HepG2 (cell line): ENCODE measurements at regions not wholly inside any gene's neighbourhood (a gene's known extent, or its start where the extent isn't known, plus 50 kb on each side); places are given as distances from the start of the nearest gene placed in this dataset.

Experiments used
- ATAC-seq: fragments of 200-7000 bp; cut with Tn5 transposase; 3 replicates; pipeline ENCODE4 v1.9.1; 2020; ENCODE audit warnings: mild to moderate bottlenecking, moderate library complexity
- BruUV-seq: library from RNA; stranded (reverse); fragments of 400-500 nt; replicated peaks from 2 replicates; lab custom pipeline; 2021; lab: Mats Ljungman, UMichigan
- CTCF ChIA-PET: fragments of 300-600 bp; formaldehyde crosslinking; extraction: SDS; loops from one replicate; lab custom pipeline; 2021; ENCODE audit warnings: low total read pairs, inconsistent platforms, low intra/inter-chr PET ratio; lab: Yijun Ruan, JAX
- POLR2A ChIA-PET: fragments of 350-600 bp; sonication (Branson Sonifier 250); formaldehyde crosslinking; loops from one replicate; lab custom pipeline; 2020; ENCODE audit warnings: antibody characterized with exemption, inconsistent platforms; lab: Yijun Ruan, JAX
- DNase-seq: peaks from one replicate; pipeline ENCODE4 v3.0.0-alpha.2; 2015; ENCODE audit warnings: low spot score
- FAIRE-seq: peaks from 3 replicates; lab custom pipeline; 2011; peaks lifted over from hg19 to GRCh38; lab: Jason Lieb, UNC
- H2AFZ ChIP-seq: one replicate; pipeline ENCODE4 v1.6.1; 2011; ENCODE audit warnings: low read length, inconsistent platforms
- H3K27ac ChIP-seq: fragments of 300-600 bp; 3 replicates; pipeline ENCODE4 v1.8.0; 2011; ENCODE audit warnings: mixed run types, mild to moderate bottlenecking, mixed read lengths, low read length, inconsistent platforms; ENCODE audit not compliant: insufficient read depth; ENCODE audit errors: extremely low read length
- H3K27me3 ChIP-seq, 2 experiments: fragments of 200-600 bp in 1 of 2; 2 replicates in 1 of 2; 3 replicates in 1 of 2; pipeline versions ENCODE4 v1.6.0 to v1.8.0; 2011; ENCODE audit warnings: low read length in 2 of 2, mild to moderate bottlenecking in 2 of 2, moderate library complexity in 2 of 2, inconsistent platforms in 1 of 2; ENCODE audit not compliant: insufficient read depth in 2 of 2, control insufficient read depth in 1 of 2
- H3K36me3 ChIP-seq, 2 experiments: fragments of 200-600 bp in 1 of 2; replicated peaks in 1 of 2; 2 replicates in 1 of 2; 3 replicates in 1 of 2; pipeline versions ENCODE4 v1.5.1 to v1.8.0; 2011; ENCODE audit warnings: low read length in 2 of 2, inconsistent platforms in 1 of 2; ENCODE audit not compliant: insufficient read depth in 2 of 2, control insufficient read depth in 1 of 2
- H3K4me1 ChIP-seq: 2 replicates; pipeline ENCODE4 v1.5.1; 2012; ENCODE audit warnings: low read length, inconsistent platforms; ENCODE audit not compliant: insufficient read depth
- H3K4me2 ChIP-seq: 2 replicates; pipeline ENCODE4 v1.6.0; 2011; ENCODE audit warnings: low read depth, low read length, inconsistent platforms
- H3K4me3 ChIP-seq, 3 experiments: fragments of 200-600 bp in 1 of 3; sonication (generic), shearing (Covaris generic) in 1 of 3; replicated peaks in 1 of 3; 2 replicates each; pipeline ENCODE4 v1.5.1; 2011 to 2016; ENCODE audit warnings: low read length in 3 of 3, inconsistent platforms in 2 of 3, low read depth in 2 of 3, mild to moderate bottlenecking in 2 of 3, control low read depth in 1 of 3, mixed read lengths in 1 of 3; ENCODE audit not compliant: insufficient read depth in 1 of 3
- H3K79me2 ChIP-seq: one replicate; pipeline ENCODE4 v1.6.1; 2011; ENCODE audit warnings: low read length, inconsistent platforms; ENCODE audit not compliant: insufficient read depth
- H3K9ac ChIP-seq: 2 replicates; pipeline ENCODE4 v1.6.0; 2011; ENCODE audit warnings: mild to moderate bottlenecking, low read depth, low read length, inconsistent platforms; ENCODE audit not compliant: insufficient read depth
- H3K9me3 ChIP-seq: 2 replicates; pipeline ENCODE4 v1.5.1; 2012; ENCODE audit warnings: mild to moderate bottlenecking, low read length
- H4K20me1 ChIP-seq: 2 replicates; pipeline ENCODE4 v1.6.0; 2011; ENCODE audit warnings: inconsistent platforms, mild to moderate bottlenecking, low read length, moderate library complexity; ENCODE audit not compliant: insufficient read depth
- AKAP8 ChIP-seq: sonication (generic); formaldehyde crosslinking; IDR thresholded peaks from 2 replicates; pipeline ENCODE4 v1.5.1; 2020; ENCODE audit warnings: mild to moderate bottlenecking, missing genetic modification reagents
- ARNTL ChIP-seq: sonication (generic); formaldehyde crosslinking; IDR thresholded peaks from 2 replicates; pipeline ENCODE4 v1.4.0; 2020; ENCODE audit warnings: mild to moderate bottlenecking, missing genetic modification reagents
- CBX1 ChIP-seq: IDR thresholded peaks from one replicate; pipeline ENCODE4 v1.6.1; 2016; ENCODE audit warnings: antibody characterized with exemption, low read depth
- CBX5 ChIP-seq: sonication (generic); formaldehyde crosslinking; IDR thresholded peaks from 2 replicates; pipeline ENCODE4 v1.4.0; 2020; ENCODE audit warnings: missing genetic modification reagents, borderline replicate concordance
- KAT7 ChIP-seq: IDR thresholded peaks from 2 replicates; pipeline ENCODE4 v1.6.1; 2018; ENCODE audit warnings: borderline replicate concordance, missing compliant biosample characterization
- KDM2A ChIP-seq: sonication (generic); formaldehyde crosslinking; IDR thresholded peaks from 2 replicates; pipeline ENCODE4 v1.4.0; 2020; ENCODE audit warnings: low read depth, missing genetic modification reagents, borderline replicate concordance
- MAFF ChIP-seq: IDR thresholded peaks from 2 replicates; pipeline ENCODE4 v1.6.1; 2011; ENCODE audit warnings: low read depth, low read length, improper control_type of control experiment
- PAX8 ChIP-seq: sonication (generic); formaldehyde crosslinking; IDR thresholded peaks from 2 replicates; pipeline ENCODE4 v1.8.0; 2022; ENCODE audit warnings: mild to moderate bottlenecking, missing genetic modification reagents, borderline replicate concordance
- PHB2 ChIP-seq: fragments of 450-650 bp; IDR thresholded peaks from 2 replicates; pipeline ENCODE4 v1.6.1; 2018; ENCODE audit not compliant: partially characterized antibody
- RNF2 ChIP-seq: fragments of 450-650 bp; conservative IDR thresholded peaks from 2 replicates; pipeline ENCODE4 v1.6.1; 2016; ENCODE audit warnings: low read depth
- SOX5 ChIP-seq: IDR thresholded peaks from 2 replicates; pipeline ENCODE4 v1.6.1; 2016; ENCODE audit warnings: borderline replicate concordance
- SPEN ChIP-seq: sonication (generic); formaldehyde crosslinking; IDR thresholded peaks from 2 replicates; pipeline ENCODE4 v1.5.1; 2020; ENCODE audit warnings: low read depth, mild to moderate bottlenecking, missing genetic modification reagents
- WGBS: methylation state at CpG from one replicate; pipeline ENCODE4 v1.1.6; 2017; ENCODE audit warnings: low lambda C conversion rate; 5-methylcytosine and 5-hydroxymethylcytosine counted together
- in situ Hi-C: cut with HindIII; loops from 2 replicates; pipeline ENCODE4 v1.10.0; 2017; ENCODE audit warnings: low pct_unique_long_range_greater_than_20kb; ENCODE audit not compliant: extremely low pct_ligation_motif_present
- intact Hi-C: fragments of 100-400 bp; cut with micrococcal nuclease; formaldehyde crosslinking; loops from one replicate; pipeline ENCODE4 v1.10.0; 2022; ENCODE audit not compliant: unreplicated experiment
- TF ChIP-seq, protein P1 (sequence below): sonication (generic); formaldehyde crosslinking; IDR thresholded peaks from 2 replicates; pipeline ENCODE4 v1.8.0; 2022; ENCODE audit warnings: mild to moderate bottlenecking, missing genetic modification reagents, borderline replicate concordance

GRCh38 chr20:12598894-12599293 is 409.9 kb upstream of the SPTLC3 start:
- no TSS peak for BruUV-seq
- ATAC-seq, result no peak

GRCh38 chr20:12599494-12599893 is 409.3 kb upstream of the SPTLC3 start:
- no peak overlapping the region for H3K4me3 ChIP-seq
- TF ChIP-seq AKAP8 (CRISPR knock-in tag), result no peak
- TF ChIP-seq PHB2, result no peak
- TF ChIP-seq MAFF, result no peak
- no peak for TF ChIP-seq KDM2A (CRISPR knock-in tag)
- TF ChIP-seq, protein P1, sequence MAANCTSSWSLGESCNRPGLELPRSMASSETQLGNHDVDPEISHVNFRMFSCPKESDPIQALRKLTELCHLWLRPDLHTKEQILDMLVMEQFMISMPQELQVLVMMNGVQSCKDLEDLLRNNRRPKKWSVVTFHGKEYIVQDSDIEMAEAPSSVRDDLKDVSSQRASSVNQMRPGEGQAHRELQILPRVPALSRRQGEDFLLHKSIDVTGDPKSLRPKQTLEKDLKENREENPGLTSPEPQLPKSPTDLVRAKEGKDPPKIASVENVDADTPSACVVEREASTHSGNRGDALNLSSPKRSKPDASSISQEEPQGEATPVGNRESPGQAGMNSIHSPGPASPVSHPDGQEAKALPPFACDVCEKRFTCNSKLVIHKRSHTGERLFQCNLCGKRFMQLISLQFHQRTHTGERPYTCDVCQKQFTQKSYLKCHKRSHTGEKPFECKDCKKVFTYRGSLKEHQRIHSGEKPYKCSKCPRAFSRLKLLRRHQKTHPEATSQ (CRISPR knock-in tag), result no peak
- no peak for TF ChIP-seq RNF2
- TF ChIP-seq PAX8 (CRISPR knock-in tag), result no peak
- in situ Hi-C loops (loop anchor here (25.0 kb wide), 1 partner anchor 588 kb away; no protein-coding TSS in a partner anchor), intact Hi-C loops (loop anchor here (10.0 kb wide), 1 partner anchor 925 kb away; no protein-coding TSS in a partner anchor)
- no peak overlapping the region for H3K4me2 ChIP-seq
- H3K9me3 ChIP-seq, result no peaks in the 10 kb centered on the region
- FAIRE-seq (no peak), ATAC-seq (no peak), DNase-seq (no peak)
- no peak overlapping the region for H3K27ac ChIP-seq
- ChIA-PET POLR2A (no interaction called here), CTCF (no interaction called here)
- no peak overlapping the region for H2AFZ ChIP-seq
- H4K20me1 ChIP-seq, result no peaks in the 10 kb centered on the region
- H3K79me2 ChIP-seq, result no peaks in the 10 kb centered on the region
- H3K36me3 ChIP-seq, result no peaks in the 10 kb centered on the region
- no TSS peak for BruUV-seq
- H3K4me1 ChIP-seq, result no peaks in the 10 kb centered on the region
- H3K27me3 ChIP-seq, result no peaks in the 10 kb centered on the region
- no peak overlapping the region for H3K9ac ChIP-seq

More at GRCh38 chr20:12598894-12599293, 409.9 kb upstream of the SPTLC3 start:
- no peak for FAIRE-seq
- Histone ChIP-seq H3K79me2 (no peaks in the 10 kb centered on the region), H3K36me3 (no peaks in the 10 kb centered on the region), H3K4me1 (no peaks in the 10 kb centered on the region), H3K4me2 (no peak overlapping the region), H2AFZ (no peak overlapping the region), H3K27ac (no peak overlapping the region)
- CTCF ChIA-PET, result no interaction called here
- POLR2A ChIA-PET, result no interaction called here
- TF ChIP-seq SPEN (CRISPR knock-in tag) (no peak), CBX5 (CRISPR knock-in tag) (no peak), ARNTL (CRISPR knock-in tag) (no peak), KAT7 (CRISPR knock-in tag) (no peak), CBX1 (no peak), SOX5 (CRISPR knock-in tag) (no peak)
- TF ChIP-seq, all 625 proteins: peak for 0
- Histone ChIP-seq H4K20me1 (no peaks in the 10 kb centered on the region), H3K9me3 (no peaks in the 10 kb centered on the region), H3K27me3 (no peaks in the 10 kb centered on the region), H3K4me3 (no peak overlapping the region), H3K9ac (no peak overlapping the region)
- DNase-seq, result no peak
- WGBS, result 5% methylated on average over 3 of the region's 3 CpGs
- intact Hi-C loops, result loop anchor here (10.0 kb wide), 1 partner anchor 924 kb away; no protein-coding TSS in a partner anchor
- in situ Hi-C loops, result loop anchor here (25.0 kb wide), 1 partner anchor 588 kb away; no protein-coding TSS in a partner anchor
